Bronchial epithelial cell (primary cell): ENCODE measurements at regions not wholly inside any gene's neighbourhood (a gene's known extent, or its start where the extent isn't known, plus 50 kb on each side); places are given as distances from the start of the nearest gene placed in this dataset.

Experiments used
- DNase-seq: peaks from one replicate; pipeline ENCODE4 v3.0.0-alpha.2; 2010; ENCODE audit warnings: low read depth
- FAIRE-seq: peaks from 2 replicates; lab custom pipeline; 2011; peaks lifted over from hg19 to GRCh38; lab: Jason Lieb, UNC
- H3K27me3 ChIP-seq: 2 replicates; pipeline ENCODE4 v1.5.1; 2011; ENCODE audit warnings: low read length; ENCODE audit not compliant: control insufficient read depth, insufficient read depth
- H3K36me3 ChIP-seq: 2 replicates; pipeline ENCODE4 v1.5.1; 2011; ENCODE audit warnings: low read length; ENCODE audit not compliant: control insufficient read depth, insufficient read depth
- H3K4me3 ChIP-seq: 2 replicates; pipeline ENCODE4 v1.5.1; 2011; ENCODE audit warnings: mild to moderate bottlenecking, low read depth, low read length, control low read depth
- CTCF ChIP-seq: IDR thresholded peaks from 2 replicates; pipeline ENCODE4 v1.5.1; 2011; ENCODE audit warnings: mild to moderate bottlenecking, moderate library complexity, low read length, control low read depth, inconsistent platforms; ENCODE audit not compliant: insufficient read depth, severe bottlenecking

GRCh38 chr10:10038348-10038747, 979.3 kb upstream of the CELF2 start:
- no peak overlapping the region for H3K4me3 ChIP-seq
- H3K27me3 ChIP-seq: no peaks in the 10 kb centered on the region
- H3K36me3 ChIP-seq: no peaks in the 10 kb centered on the region
- FAIRE-seq (no peak), DNase-seq (no peak)
- no peak for TF ChIP-seq CTCF

GRCh38 chr10:10039595-10039994, 978.1 kb upstream of the CELF2 start:
- Histone ChIP-seq H3K4me3 (no peak overlapping the region), H3K27me3 (no peaks in the 10 kb centered on the region), H3K36me3 (no peaks in the 10 kb centered on the region)
- no peak for DNase-seq
- FAIRE-seq: no peak
- TF ChIP-seq CTCF: no peak

- no peak overlapping the region for H3K4me3 ChIP-seq
- FAIRE-seq: no peak
- TF ChIP-seq CTCF: no peak
- H3K36me3 ChIP-seq: no peaks in the 10 kb centered on the region
- no peaks in the 10 kb centered on the region for H3K27me3 ChIP-seq
- no peak for DNase-seq
Measured at GRCh38 chr10:10043083-10043482, 974.6 kb upstream of the CELF2 start.

GRCh38 chr10:10044922-10045764, 972.5 kb upstream of the CELF2 start:
- no peak for TF ChIP-seq CTCF
- Histone ChIP-seq H3K27me3 (no peaks in the 10 kb centered on the region), H3K4me3 (no peak overlapping the region), H3K36me3 (no peaks in the 10 kb centered on the region)
- FAIRE-seq (no peak), DNase-seq (no peak)

- Histone ChIP-seq H3K36me3 (no peaks in the 10 kb centered on the region), H3K4me3 (no peak overlapping the region), H3K27me3 (no peaks in the 10 kb centered on the region)
- no peak for TF ChIP-seq CTCF
- DNase-seq: no peak
- no peak for FAIRE-seq
Measured at GRCh38 chr10:10045765-10046028, 972.0 kb upstream of the CELF2 start.

GRCh38 chr10:10047426-10047825, 970.2 kb upstream of the CELF2 start:
- no peak for TF ChIP-seq CTCF
- FAIRE-seq: no peak

More at GRCh38 chr10:10047426-10047825, 970.2 kb upstream of the CELF2 start:
- DNase-seq: no peak
- Histone ChIP-seq H3K27me3 (no peaks in the 10 kb centered on the region), H3K36me3 (no peaks in the 10 kb centered on the region), H3K4me3 (no peak overlapping the region)
